ENCODE measurements at regions not wholly inside any gene's neighbourhood (a gene's known extent, or its start where the extent isn't known, plus 50 kb on each side); places are given as distances from the start of the nearest gene placed in this dataset.

DNA sequence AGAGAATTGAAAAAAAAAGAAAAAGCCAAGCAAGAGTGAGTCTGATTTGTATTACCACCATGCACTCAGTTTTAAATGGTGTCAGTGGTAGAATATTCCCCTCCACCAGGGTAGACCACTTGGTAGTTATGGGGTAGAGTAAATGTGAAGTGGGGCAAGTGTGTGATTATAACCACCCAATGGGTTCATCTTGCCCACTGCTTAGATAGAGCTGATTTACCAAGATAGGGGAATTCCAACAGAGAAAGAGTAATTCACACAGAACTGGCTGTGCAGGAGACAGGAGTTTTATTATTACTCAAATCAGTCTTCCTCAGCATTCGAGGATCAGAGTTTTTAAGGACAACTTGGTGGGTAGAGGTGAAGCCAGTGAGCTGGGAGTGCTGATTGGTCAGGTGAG, 113.3 kb upstream of the RAI14 start:
- H3K4me1 ChIP-seq (ENCODE audit: control insufficient read depth in 2 of 3, insufficient read depth in 2 of 3, low read depth in 1 of 3, low read length in 3 of 3): no peaks in the 10 kb centered on the region
- FAIRE-seq (no peak), DNase-seq (no peak)
- TF ChIP-seq, protein P1, sequence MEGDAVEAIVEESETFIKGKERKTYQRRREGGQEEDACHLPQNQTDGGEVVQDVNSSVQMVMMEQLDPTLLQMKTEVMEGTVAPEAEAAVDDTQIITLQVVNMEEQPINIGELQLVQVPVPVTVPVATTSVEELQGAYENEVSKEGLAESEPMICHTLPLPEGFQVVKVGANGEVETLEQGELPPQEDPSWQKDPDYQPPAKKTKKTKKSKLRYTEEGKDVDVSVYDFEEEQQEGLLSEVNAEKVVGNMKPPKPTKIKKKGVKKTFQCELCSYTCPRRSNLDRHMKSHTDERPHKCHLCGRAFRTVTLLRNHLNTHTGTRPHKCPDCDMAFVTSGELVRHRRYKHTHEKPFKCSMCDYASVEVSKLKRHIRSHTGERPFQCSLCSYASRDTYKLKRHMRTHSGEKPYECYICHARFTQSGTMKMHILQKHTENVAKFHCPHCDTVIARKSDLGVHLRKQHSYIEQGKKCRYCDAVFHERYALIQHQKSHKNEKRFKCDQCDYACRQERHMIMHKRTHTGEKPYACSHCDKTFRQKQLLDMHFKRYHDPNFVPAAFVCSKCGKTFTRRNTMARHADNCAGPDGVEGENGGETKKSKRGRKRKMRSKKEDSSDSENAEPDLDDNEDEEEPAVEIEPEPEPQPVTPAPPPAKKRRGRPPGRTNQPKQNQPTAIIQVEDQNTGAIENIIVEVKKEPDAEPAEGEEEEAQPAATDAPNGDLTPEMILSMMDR (IDR thresholded peaks at IDR 0.05; ENCODE audit: borderline replicate concordance, extremely low read depth, insufficient read depth): no peak
- H3K36me3 ChIP-seq (ENCODE audit: control insufficient read depth in 2 of 3, insufficient read depth in 3 of 3, low read length in 3 of 3): no peaks in the 10 kb centered on the region
- peaks cover 0 to 14% (median 2%) of the 10 kb centered on the region in 3 donors for H3K9me3 ChIP-seq (ENCODE audit: control insufficient read depth in 2 of 3, insufficient read depth in 1 of 3, low read length in 3 of 3)
- intact Hi-C loops (cut with DNase I): no loop called here
- no peak overlapping the region for H3K9ac ChIP-seq (ENCODE audit: low read length in 3 of 3)
- H3K4me3 ChIP-seq (ENCODE audit: low read length in 3 of 3): no peak overlapping the region
- H3K27ac ChIP-seq (ENCODE audit: low read depth in 2 of 2, low read length in 2 of 2): no peak overlapping the region
- H3K27me3 ChIP-seq (ENCODE audit: control insufficient read depth, insufficient read depth, low read length): no peaks in the 10 kb centered on the region

DNA sequence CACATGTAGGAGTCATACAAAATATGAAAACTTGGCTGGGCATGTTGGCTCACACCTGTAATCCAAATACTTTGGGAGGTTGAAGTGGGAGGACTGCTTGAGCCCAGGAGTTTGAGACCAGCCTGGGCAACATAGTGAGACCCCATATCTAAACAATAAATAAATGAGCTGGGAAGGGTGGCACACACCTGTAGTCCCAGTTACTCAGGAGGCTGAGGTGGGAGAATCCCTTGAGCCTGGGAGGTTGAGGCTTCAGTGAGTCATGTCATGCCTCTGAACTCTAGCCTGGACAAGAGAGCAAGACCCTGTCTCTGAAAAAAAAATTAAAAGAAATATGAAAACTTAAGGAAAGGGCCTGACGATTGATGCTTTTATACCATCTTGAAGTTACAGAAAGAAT, 112.4 kb upstream of the RAI14 start:
- H3K36me3 ChIP-seq (ENCODE audit: control insufficient read depth in 2 of 3, insufficient read depth in 3 of 3, low read length in 3 of 3): no peaks in the 10 kb centered on the region
- DNase-seq: no peak
- TF ChIP-seq, protein P1 (IDR thresholded peaks at IDR 0.05; ENCODE audit: borderline replicate concordance, extremely low read depth, insufficient read depth): no peak
- H3K27me3 ChIP-seq (ENCODE audit: control insufficient read depth, insufficient read depth, low read length): no peaks in the 10 kb centered on the region
- peaks cover 0 to 14% (median 2%) of the 10 kb centered on the region in 3 donors for H3K9me3 ChIP-seq (ENCODE audit: control insufficient read depth in 2 of 3, insufficient read depth in 1 of 3, low read length in 3 of 3)
- H3K27ac ChIP-seq (ENCODE audit: low read depth in 2 of 2, low read length in 2 of 2): no peak overlapping the region
- no peak overlapping the region for H3K4me3 ChIP-seq (ENCODE audit: low read length in 3 of 3)
- FAIRE-seq: no peak
- no peak overlapping the region for H3K9ac ChIP-seq (ENCODE audit: low read length in 3 of 3)
- H3K4me1 ChIP-seq (ENCODE audit: control insufficient read depth in 2 of 3, insufficient read depth in 2 of 3, low read depth in 1 of 3, low read length in 3 of 3): no peaks in the 10 kb centered on the region
- intact Hi-C loops (cut with DNase I): no loop called here

DNA sequence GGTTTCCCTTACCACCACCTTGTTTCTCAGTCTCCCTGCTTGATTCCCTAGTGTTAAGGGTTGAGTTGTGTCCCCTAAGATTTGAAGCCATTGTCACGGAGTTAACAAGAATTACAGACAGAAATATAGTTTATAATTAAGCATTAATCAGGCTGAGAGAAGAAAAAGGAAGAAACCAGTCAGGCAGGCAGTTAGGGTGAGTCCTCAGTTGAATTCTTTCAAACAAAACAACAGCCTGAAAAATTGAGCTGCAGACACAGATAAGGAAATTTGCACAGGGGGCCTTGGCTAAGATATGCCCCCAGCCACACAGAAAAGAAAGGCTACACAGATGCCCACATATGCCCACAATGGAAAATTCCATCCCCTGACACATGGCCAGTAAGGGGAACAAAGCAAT, 111.7 kb upstream of the RAI14 start:
- TF ChIP-seq, protein P1 (IDR thresholded peaks at IDR 0.05; ENCODE audit: borderline replicate concordance, extremely low read depth, insufficient read depth): no peak
- Histone ChIP-seq H3K36me3 (ENCODE audit: control insufficient read depth in 2 of 3, insufficient read depth in 3 of 3, low read length in 3 of 3) (no peaks in the 10 kb centered on the region), H3K4me1 (ENCODE audit: control insufficient read depth in 2 of 3, insufficient read depth in 2 of 3, low read depth in 1 of 3, low read length in 3 of 3) (no peaks in the 10 kb centered on the region), H3K4me3 (ENCODE audit: low read length in 3 of 3) (no peak overlapping the region), H3K27ac (ENCODE audit: low read depth in 2 of 2, low read length in 2 of 2) (no peak overlapping the region), H3K9ac (ENCODE audit: low read length in 3 of 3) (no peak overlapping the region), H3K9me3 (ENCODE audit: control insufficient read depth in 2 of 3, insufficient read depth in 1 of 3, low read length in 3 of 3) (peaks cover 0 to 14% (median 2%) of the 10 kb centered on the region in 3 donors), H3K27me3 (ENCODE audit: control insufficient read depth, insufficient read depth, low read length) (no peaks in the 10 kb centered on the region)
- DNase-seq (no peak), FAIRE-seq (no peak)
- intact Hi-C loops (cut with DNase I): no loop called here

DNA sequence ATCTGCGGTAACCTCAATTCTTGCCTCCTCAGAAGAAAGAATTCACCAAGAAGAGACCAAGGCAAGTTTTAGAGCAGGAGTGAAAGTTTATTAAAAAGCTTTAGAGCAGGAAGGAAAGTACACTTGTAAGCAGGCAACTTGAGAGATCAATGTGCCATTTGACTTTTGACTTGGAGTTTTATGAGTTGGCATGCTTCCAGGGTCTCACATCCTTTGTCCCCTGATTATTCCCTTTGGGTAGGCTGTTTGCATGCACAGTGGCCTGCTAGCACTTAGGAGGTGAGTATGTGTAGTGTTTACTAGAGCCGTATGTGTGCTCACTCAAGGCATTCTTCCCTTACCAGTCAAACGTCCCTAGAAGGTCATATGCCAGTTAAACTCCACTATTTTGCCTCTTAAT, 111.0 kb upstream of the RAI14 start:
- Histone ChIP-seq H3K9me3 (ENCODE audit: control insufficient read depth in 2 of 3, insufficient read depth in 1 of 3, low read length in 3 of 3) (peaks cover 0 to 14% (median 2%) of the 10 kb centered on the region in 3 donors), H3K27me3 (ENCODE audit: control insufficient read depth, insufficient read depth, low read length) (no peaks in the 10 kb centered on the region), H3K4me3 (ENCODE audit: low read length in 3 of 3) (no peak overlapping the region), H3K36me3 (ENCODE audit: control insufficient read depth in 2 of 3, insufficient read depth in 3 of 3, low read length in 3 of 3) (no peaks in the 10 kb centered on the region), H3K27ac (ENCODE audit: low read depth in 2 of 2, low read length in 2 of 2) (no peak overlapping the region), H3K4me1 (ENCODE audit: control insufficient read depth in 2 of 3, insufficient read depth in 2 of 3, low read depth in 1 of 3, low read length in 3 of 3) (no peaks in the 10 kb centered on the region), H3K9ac (ENCODE audit: low read length in 3 of 3) (no peak overlapping the region)
- no peak for FAIRE-seq
- no peak for DNase-seq
- intact Hi-C loops (cut with DNase I): no loop called here
- TF ChIP-seq, protein P1 (IDR thresholded peaks at IDR 0.05; ENCODE audit: borderline replicate concordance, extremely low read depth, insufficient read depth): no peak
